ENCODE measurements at regions not wholly inside any gene's neighbourhood (a gene's known extent, or its start where the extent isn't known, plus 50 kb on each side); places are given as distances from the start of the nearest gene placed in this dataset.
"Not testable (repeated sequence)": the region's sequence is repeated elsewhere in the genome, so short reads cannot be mapped to it uniquely, and the experiment has no call there.

- no peak for DNase-seq (ENCODE audit: low spot score)
These were observed 151.4 kb upstream of the FERD3L start for GRCh38 chr7:19296617-19297016.

GRCh38 chr7:19295376-19295775 lies 150.2 kb upstream of the FERD3L start:
- DNase-seq (ENCODE audit: low spot score), result no peak

- DNase-seq (ENCODE audit: low spot score), result no peak
These were observed 149.4 kb upstream of the FERD3L start for GRCh38 chr7:19294619-19295018.

GRCh38 chr7:19293431-19293830 lies 148.2 kb upstream of the FERD3L start:
- no peak for DNase-seq (ENCODE audit: low spot score)

- DNase-seq (ENCODE audit: low spot score), result no peak
These were observed 145.7 kb upstream of the FERD3L start for GRCh38 chr7:19290968-19291367.

GRCh38 chr7:19290066-19290465 lies 144.8 kb upstream of the FERD3L start:
- no peak for DNase-seq (ENCODE audit: low spot score)

GRCh38 chr7:19284596-19285300 lies 139.5 kb upstream of the FERD3L start:
- DNase-seq (ENCODE audit: low spot score), result no peak

GRCh38 chr7:19284136-19284535 lies 138.9 kb upstream of the FERD3L start:
- DNase-seq (ENCODE audit: low spot score), result no peak

GRCh38 chr7:19275000-19275399 lies 129.8 kb upstream of the FERD3L start:
- no peak for DNase-seq (ENCODE audit: low spot score)

- not testable (repeated sequence) for DNase-seq (ENCODE audit: low spot score)
These were observed 127.1 kb upstream of the FERD3L start for GRCh38 chr7:19272329-19272728.

- DNase-seq (ENCODE audit: low spot score), result no peak
These were observed 124.1 kb upstream of the FERD3L start for GRCh38 chr7:19269301-19269700.

GRCh38 chr7:19268737-19269136 lies 123.5 kb upstream of the FERD3L start:
- no peak for DNase-seq (ENCODE audit: low spot score)

- DNase-seq (ENCODE audit: low spot score), result peak; percentile 1
These were observed 117.6 kb upstream of the FERD3L start for GRCh38 chr7:19262826-19263225.

- no peak for DNase-seq (ENCODE audit: low spot score)
These were observed 104.1 kb upstream of the FERD3L start for GRCh38 chr7:19249281-19249680.

- no peak for DNase-seq (ENCODE audit: low spot score)
These were observed 103.5 kb upstream of the FERD3L start for GRCh38 chr7:19248681-19249080.

- DNase-seq (ENCODE audit: low spot score), result no peak
These were observed 102.9 kb upstream of the FERD3L start for GRCh38 chr7:19248115-19248514.

- no peak for DNase-seq (ENCODE audit: low spot score)
These were observed 101.8 kb upstream of the FERD3L start for GRCh38 chr7:19247017-19247416.

- DNase-seq (ENCODE audit: low spot score), result no peak
These were observed 97.0 kb upstream of the FERD3L start for GRCh38 chr7:19242246-19242645.

GRCh38 chr7:19239951-19240350 lies 94.7 kb upstream of the FERD3L start:
- no peak for DNase-seq (ENCODE audit: low spot score)

GRCh38 chr7:19235680-19236079 lies 90.5 kb upstream of the FERD3L start:
- DNase-seq (ENCODE audit: low spot score), result no peak

GRCh38 chr7:19224951-19225350 lies 79.7 kb upstream of the FERD3L start:
- DNase-seq (ENCODE audit: low spot score), result no peak

GRCh38 chr7:19215412-19215811 lies 70.2 kb upstream of the FERD3L start:
- no peak for DNase-seq (ENCODE audit: low spot score)

- no peak for DNase-seq (ENCODE audit: low spot score)
These were observed 68.5 kb upstream of the FERD3L start for GRCh38 chr7:19213746-19214145.

- DNase-seq (ENCODE audit: low spot score), result no peak
These were observed 65.7 kb upstream of the FERD3L start for GRCh38 chr7:19210893-19211413.

Measured in Ammon's horn (tissue), 1 donor.